GM19238 (cell line): ENCODE measurements at regions not wholly inside any gene's neighbourhood (a gene's known extent, or its start where the extent isn't known, plus 50 kb on each side); places are given as distances from the start of the nearest gene placed in this dataset.

ENCODE experiments used
- DNase-seq: peaks from one replicate; pipeline ENCODE4 v3.0.0; 2011; ENCODE audit warnings: low spot score; ENCODE audit not compliant: insufficient read length

DNA sequence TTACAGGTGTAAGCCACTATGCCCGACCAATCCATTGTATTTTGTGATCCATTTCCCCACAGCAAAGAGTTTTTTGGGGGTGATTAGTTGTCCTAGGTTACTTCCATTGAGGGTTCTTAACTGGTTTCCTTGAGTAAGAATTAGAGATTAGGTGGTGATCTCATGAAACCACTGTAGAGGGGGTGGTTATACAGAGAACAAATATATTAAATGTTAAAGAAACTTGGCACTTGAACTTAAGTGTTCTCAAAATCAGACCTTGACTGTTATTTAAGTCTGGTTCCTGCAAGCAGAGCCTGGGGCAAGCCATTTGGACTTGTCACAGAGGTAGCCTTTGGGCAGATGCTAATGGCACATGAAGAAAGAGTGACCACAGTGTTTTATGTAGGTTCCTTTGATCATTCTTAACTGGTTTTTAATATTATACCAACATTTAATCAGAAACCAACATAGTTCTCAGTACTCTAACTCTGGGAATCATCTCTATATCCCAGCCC is 288.5 kb downstream of the SOX4 start:
- DNase-seq = no peak

- DNase-seq = no peak
Measured at GRCh38 chr6:21883595-21884328, 290.2 kb downstream of the SOX4 start.

DNA sequence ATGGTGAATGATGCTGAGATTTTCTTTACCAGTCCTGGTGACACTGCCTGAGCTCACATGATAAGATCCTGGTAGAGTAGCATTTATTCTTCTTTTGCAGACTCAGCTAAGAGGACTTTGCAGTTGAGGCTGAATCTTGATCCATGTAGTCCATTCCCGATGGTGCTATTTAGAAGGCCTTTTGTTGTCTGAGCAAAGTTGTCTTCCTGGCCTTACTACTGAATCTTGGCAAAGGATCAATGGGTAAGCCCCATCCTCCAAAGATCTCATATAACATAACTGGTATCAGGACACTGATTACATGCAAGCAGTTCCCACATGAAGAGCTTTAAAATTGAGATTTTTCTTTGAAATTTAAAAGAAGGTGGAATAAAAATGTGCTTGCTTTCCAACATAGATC is 291.6 kb downstream of the SOX4 start:
- DNase-seq = no peak

DNA sequence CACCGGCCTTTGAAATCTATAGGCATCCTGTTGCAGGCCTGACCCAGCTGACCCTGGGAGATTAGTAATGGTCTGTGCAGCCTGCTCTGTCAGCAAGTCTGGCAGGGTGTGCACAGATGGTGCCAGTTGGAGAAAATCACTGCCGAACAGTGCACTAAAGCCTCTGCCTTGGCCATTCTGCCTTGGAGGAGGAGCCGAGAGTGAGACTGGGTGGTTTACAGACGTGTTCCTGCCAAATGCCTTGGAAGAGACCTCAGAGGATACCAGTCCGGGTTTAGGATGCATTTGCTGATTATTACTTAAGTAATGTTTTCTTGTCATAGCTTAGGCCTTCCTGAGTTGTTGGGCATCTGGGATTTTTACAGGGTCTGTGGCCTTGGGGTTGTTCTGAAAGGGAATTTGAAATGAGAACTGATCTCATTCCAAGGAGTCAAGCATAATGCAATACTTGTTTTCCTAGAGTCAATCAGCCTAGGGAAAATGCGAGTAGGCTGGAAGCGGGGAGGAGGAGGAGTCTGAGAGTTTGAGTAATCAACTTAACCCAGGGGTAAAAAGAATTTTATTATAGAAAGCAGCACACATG is 292.1 kb downstream of the SOX4 start:
- no peak for DNase-seq

DNA sequence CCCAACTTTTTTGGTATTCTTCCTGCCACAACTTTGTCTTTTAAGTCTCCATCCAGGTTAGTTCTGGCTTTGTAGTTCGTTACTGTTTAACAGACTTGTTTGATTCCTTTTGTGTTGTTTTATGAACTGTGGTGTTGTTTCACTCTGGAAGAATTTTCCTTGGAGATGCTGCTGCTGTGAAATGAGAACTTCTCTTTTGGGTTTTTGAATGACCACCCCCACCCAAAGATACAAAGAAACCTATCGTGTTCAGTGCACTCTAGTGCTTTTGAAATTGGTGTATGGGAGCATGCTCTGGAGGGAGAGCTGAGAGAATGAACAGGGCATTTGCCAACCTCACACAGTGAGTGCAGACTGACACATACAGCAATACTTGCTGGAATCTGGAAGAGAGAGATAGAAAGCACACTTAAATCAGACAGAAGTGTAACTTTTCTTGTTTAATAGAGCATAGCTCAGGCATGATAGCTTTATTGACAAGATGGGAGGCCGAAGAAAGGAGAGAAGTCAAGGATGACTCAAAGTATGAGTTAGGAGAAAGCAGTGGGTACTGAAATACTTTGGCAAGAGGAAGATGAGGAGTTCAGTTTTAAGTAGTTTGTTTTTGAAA is 293.1 kb downstream of the SOX4 start:
- no peak for DNase-seq

DNA sequence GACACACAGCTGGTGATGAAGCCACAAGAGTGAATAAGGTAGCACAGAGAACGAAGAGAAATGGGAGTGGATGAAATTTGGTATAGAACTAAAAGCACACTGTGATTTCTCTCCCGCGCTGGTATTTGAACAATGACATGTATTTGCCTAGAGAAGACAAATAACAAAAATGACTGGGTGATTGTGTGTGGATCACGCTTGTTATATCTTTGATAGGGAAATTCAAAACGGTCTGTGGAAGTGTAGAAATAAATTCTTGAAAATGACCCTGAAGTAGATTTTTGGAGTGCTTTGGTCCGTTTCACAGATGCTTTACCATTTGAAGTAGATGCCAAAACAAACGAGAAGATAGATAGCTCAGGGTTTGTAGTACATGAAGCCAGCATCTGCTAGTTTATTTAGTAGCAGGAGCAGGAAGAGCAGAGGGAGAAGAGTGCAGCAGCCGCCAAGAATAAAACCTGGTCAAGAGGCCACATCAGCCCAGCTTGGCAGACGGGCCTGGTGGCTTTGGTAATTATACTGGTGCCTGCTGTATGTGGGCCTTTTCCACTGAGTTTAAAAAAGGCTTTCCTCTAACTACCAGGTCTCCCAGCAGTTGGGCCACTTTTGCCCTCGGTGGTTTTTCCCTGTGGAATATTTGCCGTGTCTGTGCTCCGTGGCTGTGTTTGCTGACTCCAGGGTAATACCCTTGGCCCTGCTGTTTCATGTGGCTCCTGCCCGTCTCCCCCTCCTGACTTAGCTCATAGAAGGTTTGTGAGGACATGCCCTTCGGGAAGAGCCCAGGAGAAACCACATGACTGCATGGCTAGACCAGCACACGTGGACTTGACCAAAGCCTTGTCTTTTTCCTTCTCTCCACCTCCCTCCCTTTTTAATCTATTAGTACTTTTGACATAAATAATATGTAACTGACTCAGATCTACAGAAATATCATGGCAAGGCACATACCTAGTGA is 294.0 kb downstream of the SOX4 start:
- DNase-seq = no peak

DNA sequence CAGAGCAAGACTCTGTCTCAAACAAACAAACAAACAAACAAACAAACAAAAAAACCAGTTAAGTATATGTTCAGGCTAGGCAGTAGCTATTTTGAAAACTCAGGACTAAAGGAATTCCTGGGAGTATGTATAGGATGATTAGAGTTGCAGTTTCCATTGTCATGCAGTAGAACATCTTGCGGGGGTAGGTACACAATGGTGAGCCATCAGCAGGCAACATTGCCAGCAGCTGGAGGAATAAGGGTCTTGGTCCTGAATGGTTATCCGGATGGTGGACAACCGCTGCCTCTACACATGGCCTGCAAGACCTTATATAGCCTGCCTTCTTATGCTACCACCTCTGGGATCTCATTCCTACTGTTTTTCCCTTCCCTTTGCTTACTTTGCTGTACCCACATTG is 297.5 kb downstream of the SOX4 start:
- DNase-seq = no peak

- no peak for DNase-seq
Measured at GRCh38 chr6:21893793-21894192, 300.2 kb downstream of the SOX4 start.

DNA sequence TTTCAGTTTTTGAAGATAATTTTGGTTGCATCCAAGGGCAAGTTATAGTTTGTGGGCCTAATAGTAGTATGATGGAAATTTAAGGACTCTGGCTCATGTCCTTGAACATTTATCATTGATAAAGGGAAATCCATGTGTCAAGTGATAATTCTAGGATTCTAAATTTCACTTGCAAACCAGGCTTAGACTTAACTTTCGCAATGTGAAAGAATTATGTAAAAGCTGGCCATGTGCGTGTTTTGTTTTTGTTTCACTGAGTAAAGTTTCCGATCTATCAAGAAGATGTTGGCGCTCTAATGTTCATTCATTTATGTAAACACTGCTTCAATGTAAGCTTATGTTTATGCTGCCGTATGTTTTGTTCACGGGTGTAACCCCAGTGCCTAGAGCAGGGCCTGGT is 302.0 kb downstream of the SOX4 start:
- no peak for DNase-seq

DNA sequence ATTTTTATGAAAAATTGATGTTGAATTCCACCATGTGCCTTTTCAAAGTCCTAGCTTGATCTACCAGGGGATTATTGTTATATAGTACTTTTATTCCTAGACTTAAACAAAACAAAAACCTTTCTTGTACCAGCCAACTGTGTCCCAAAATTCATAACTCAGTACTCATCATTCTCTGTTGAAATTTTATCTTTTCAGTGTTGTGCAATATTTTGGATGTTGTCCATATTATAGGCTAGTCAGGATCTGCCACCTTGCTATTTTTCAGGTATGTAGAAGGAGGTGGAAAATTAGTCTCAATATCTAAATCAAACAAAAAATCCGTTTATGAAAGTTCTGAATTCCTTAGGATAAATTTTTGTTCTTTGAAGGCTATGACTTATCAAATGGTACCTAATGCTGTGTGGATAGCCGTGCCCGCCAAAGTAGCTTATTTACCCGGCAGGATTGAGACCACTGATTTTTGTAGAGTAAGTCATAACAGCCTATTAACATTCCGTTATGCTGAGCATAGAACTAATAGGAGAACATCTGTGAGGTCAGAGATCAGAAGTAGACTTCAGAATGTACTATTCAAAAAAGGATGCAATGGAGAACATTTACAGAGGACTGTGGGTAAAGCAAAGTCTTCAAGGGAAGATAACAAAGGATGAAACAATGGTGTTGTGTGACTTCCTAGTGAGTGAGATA is 304.7 kb downstream of the SOX4 start:
- no peak for DNase-seq

DNA sequence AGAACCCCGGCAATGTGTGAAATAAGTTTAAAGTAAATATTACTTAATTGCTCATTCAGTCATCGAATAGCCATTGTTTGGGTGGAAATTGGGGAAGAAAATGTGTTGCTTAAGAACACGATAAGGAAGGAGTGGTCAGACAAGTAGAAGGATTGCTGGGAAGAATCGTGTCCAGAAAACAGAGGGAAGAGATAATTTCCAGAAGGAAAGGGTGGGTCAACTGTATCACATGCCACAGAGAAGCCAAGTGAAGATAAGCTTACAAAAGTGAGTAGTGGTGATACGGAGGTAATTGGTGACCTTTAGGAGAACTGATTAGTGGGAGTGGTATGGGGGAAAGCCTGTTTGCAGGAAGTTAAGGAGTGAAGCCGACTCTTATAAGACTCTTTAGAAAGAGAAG is 306.2 kb downstream of the SOX4 start:
- no peak for DNase-seq

DNA sequence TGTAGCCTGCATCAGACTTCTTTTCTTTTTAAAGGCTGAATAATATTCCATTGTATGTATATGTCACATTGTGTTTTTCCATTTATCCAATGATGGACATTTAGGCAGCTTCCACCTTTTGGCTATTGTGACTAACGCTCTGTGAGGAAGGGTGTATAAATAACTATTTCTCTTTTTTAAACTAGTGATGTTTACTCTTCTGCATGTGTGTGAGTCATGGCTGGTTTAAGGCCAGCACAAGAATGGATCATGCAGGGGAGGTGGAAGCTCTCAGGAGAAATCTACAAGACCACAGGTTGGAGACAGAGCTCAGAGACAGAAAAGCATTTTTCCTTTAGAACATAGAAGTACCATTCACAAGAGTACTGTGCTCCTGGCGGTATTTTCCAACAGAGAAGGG is 307.2 kb downstream of the SOX4 start:
- no peak for DNase-seq

GRCh38 chr6:21902628-21903169 is 309.1 kb downstream of the SOX4 start:
- DNase-seq = no peak

- DNase-seq = no peak
Measured at GRCh38 chr6:21905531-21905930, 312.0 kb downstream of the SOX4 start.

DNA sequence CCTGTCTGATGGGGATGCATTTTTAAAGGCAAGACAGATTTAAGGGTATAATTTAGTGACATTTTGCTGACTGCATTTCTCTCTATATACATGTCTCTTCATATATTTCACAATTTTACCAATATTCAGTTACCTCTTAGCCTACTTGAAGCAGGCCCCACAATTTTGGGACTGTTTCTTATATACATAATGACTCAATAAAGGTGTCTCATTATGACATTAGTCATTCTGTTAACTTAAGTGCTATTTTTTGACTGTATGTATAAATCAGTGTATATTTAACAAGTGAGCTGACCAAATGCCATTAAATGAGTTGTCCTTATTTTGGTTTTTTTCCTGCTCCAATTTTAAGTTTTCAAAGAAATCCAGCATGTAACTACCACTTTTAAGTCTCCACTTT is 313.3 kb downstream of the SOX4 start:
- DNase-seq = no peak

- DNase-seq = no peak
Measured at GRCh38 chr6:21907291-21907690, 313.7 kb downstream of the SOX4 start.

- DNase-seq = no peak
Measured at GRCh38 chr6:21908161-21908848, 314.8 kb downstream of the SOX4 start.

DNA sequence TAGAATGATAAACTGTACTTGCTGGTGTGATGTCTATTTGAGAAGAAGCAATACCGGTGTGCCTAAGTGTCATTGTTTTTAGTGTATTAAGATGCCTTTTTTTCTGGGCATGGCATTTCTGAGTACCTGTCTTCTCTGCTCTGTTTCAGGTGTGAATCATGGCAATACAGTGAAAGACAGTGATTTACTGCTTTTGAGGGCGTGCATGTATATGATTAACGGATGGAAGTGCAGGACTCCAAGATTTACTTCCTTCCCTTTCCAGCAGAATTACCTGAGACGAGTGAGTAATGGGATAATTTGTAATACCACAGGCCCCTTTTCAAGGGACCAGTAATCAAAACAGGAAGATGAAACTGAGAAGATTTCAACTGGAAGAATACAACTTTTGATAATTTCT is 315.8 kb downstream of the SOX4 start:
- no peak for DNase-seq

DNA sequence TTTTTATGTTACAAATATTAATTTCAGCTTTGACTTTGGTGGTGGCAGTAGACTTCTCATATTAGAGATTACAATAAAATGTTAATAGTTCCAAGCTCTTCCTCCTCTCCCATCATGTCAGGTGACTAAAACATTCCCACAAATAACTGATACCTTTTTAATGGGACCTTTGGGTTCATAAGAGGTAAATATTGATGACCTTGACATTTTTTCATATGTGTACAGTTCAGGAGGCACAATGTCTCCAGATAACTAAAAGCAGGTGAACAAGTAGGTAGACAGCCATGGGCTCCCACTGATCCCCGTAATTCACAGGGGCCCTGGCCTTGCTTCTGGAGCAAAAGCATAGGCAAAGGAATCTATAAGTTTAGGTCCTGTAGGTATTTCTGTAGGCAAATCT is 317.7 kb downstream of the SOX4 start:
- DNase-seq = no peak

DNA sequence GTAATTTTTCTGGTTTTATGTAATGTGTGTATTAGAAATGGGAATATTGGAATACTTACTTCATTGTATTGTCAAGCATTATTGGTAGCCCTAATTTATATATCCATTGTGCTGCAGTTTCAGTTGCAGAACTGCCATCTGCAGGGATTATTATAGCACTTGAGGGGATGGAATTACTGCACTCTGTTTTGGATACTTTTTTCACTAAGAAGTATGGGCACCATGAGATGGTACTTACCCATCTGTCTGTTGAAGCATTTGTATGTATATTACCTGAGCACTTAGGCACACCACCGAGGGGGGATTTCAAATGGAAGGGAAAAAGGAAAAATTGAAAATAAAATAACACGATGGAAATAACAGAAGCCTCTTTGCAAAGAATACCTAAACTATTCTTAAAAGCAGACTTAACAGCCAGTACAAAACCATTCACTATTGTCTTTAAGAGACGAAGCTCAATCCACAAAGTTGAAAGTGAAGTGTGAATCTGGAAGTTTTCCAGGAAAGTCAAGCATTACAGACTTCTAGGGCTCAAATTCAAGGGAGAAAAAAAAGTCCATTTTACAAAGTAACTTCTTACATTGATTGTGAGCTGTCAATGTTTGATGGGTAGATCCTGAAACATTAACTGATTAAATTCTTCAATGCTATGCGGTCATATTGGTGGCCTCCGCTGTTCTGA is 318.7 kb downstream of the SOX4 start:
- no peak for DNase-seq
